ENCODE measurements at regions not wholly inside any gene's neighbourhood (a gene's known extent, or its start where the extent isn't known, plus 50 kb on each side); places are given as distances from the start of the nearest gene placed in this dataset.

GRCh38 chr9:129561594-129562281, 59.2 kb downstream of the C9orf50 start:
- no peak overlapping the region for H3K27ac ChIP-seq (ENCODE audit: low read depth, low read length)
- WGBS: 76% methylated on average over 28 of the region's 28 CpGs

GRCh38 chr9:129560881-129561306, 60.0 kb downstream of the C9orf50 start:
- Histone ChIP-seq H3K4me1 (ENCODE audit: insufficient read depth, low read length) (peaks cover 39% of the 10 kb centered on the region), H3K9me3 (ENCODE audit: insufficient read depth, low read depth, low read length) (no peaks in the 10 kb centered on the region), H3K4me3 (ENCODE audit: low read length) (no peak overlapping the region), H3K27me3 (ENCODE audit: insufficient read depth, low read length) (no peaks in the 10 kb centered on the region), H3K36me3 (ENCODE audit: insufficient read depth, low read length) (no peaks in the 10 kb centered on the region), H3K9ac (ENCODE audit: low read depth, low read length) (no peak overlapping the region), H3K27ac (ENCODE audit: low read depth, low read length) (no peak overlapping the region)
- WGBS: 88% methylated on average over 13 of the region's 13 CpGs

More at GRCh38 chr9:129561594-129562281, 59.2 kb downstream of the C9orf50 start:
- 0 out of 2 replicates have a peak overlapping the region, but pooled peaks have one; percentile 28 for H3K9ac ChIP-seq (ENCODE audit: low read depth, low read length)
- no peaks in the 10 kb centered on the region for H3K27me3 ChIP-seq (ENCODE audit: insufficient read depth, low read length)
- peaks cover 33% of the 10 kb centered on the region for H3K4me1 ChIP-seq (ENCODE audit: insufficient read depth, low read length)
- H3K9me3 ChIP-seq (ENCODE audit: insufficient read depth, low read depth, low read length): no peaks in the 10 kb centered on the region
- no peak overlapping the region for H3K4me3 ChIP-seq (ENCODE audit: low read length)
- no peaks in the 10 kb centered on the region for H3K36me3 ChIP-seq (ENCODE audit: insufficient read depth, low read length)

DNA sequence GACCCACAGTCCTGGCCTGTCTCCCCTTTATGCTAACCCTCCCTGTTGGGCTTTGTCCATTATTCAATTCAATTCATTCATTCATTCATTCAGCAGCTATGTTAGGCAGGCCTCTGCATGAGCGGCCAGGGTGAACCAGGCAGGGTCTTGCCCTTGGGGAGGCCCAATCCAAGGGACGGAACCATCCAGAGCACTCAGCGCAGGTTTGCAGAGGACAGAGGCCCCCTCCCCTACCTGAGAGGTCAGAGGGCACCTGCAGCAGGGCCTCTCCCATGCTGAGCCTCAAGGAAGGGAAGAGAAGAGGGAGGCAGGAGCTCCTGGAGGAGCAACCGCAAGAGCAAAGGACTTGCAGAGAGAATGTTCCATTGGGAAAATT, 61.4 kb downstream of the C9orf50 start:
- Histone ChIP-seq H3K9ac (ENCODE audit: low read depth, low read length) (no peak overlapping the region), H3K4me1 (ENCODE audit: insufficient read depth, low read length) (peaks cover 39% of the 10 kb centered on the region), H3K9me3 (ENCODE audit: insufficient read depth, low read depth, low read length) (no peaks in the 10 kb centered on the region), H3K36me3 (ENCODE audit: insufficient read depth, low read length) (no peaks in the 10 kb centered on the region), H3K4me3 (ENCODE audit: low read length) (no peak overlapping the region), H3K27me3 (ENCODE audit: insufficient read depth, low read length) (no peaks in the 10 kb centered on the region), H3K27ac (ENCODE audit: low read depth, low read length) (peak overlapping the region; percentile 82)
- 61% methylated on average over 4 of the region's 4 CpGs for WGBS

- peak overlapping the region; percentile 61 for H3K9ac ChIP-seq (ENCODE audit: low read depth, low read length)
- peak overlapping the region; percentile 88 for H3K27ac ChIP-seq (ENCODE audit: low read depth, low read length)
- H3K36me3 ChIP-seq (ENCODE audit: insufficient read depth, low read length): no peaks in the 10 kb centered on the region
- H3K4me3 ChIP-seq (ENCODE audit: low read length): peak overlapping the region; percentile 7; the same call in 1 of the 2 replicates
- 35% methylated on average over 19 of the region's 21 CpGs for WGBS
- H3K9me3 ChIP-seq (ENCODE audit: insufficient read depth, low read depth, low read length): no peaks in the 10 kb centered on the region
- H3K4me1 ChIP-seq (ENCODE audit: insufficient read depth, low read length): peaks cover 39% of the 10 kb centered on the region
- no peaks in the 10 kb centered on the region for H3K27me3 ChIP-seq (ENCODE audit: insufficient read depth, low read length)
Measured at GRCh38 chr9:129558551-129559505, 62.1 kb downstream of the C9orf50 start.

GRCh38 chr9:129558063-129558550, 62.8 kb downstream of the C9orf50 start:
- Histone ChIP-seq H3K9ac (ENCODE audit: low read depth, low read length) (peak overlapping the region; percentile 61), H3K36me3 (ENCODE audit: insufficient read depth, low read length) (no peaks in the 10 kb centered on the region), H3K4me1 (ENCODE audit: insufficient read depth, low read length) (peaks cover 39% of the 10 kb centered on the region), H3K27me3 (ENCODE audit: insufficient read depth, low read length) (no peaks in the 10 kb centered on the region), H3K4me3 (ENCODE audit: low read length) (peak overlapping the region; percentile 7; the same call in 1 of the 2 replicates), H3K27ac (ENCODE audit: low read depth, low read length) (peak overlapping the region; percentile 88), H3K9me3 (ENCODE audit: insufficient read depth, low read depth, low read length) (no peaks in the 10 kb centered on the region)
- 29% methylated on average over 16 of the region's 16 CpGs for WGBS

GRCh38 chr9:129557192-129558036, 63.5 kb downstream of the C9orf50 start:
- H3K9ac ChIP-seq (ENCODE audit: low read depth, low read length): peak overlapping the region; percentile 61
- 6% methylated on average over 24 of the region's 24 CpGs for WGBS
- H3K27ac ChIP-seq (ENCODE audit: low read depth, low read length): peak overlapping the region; percentile 88
- no peaks in the 10 kb centered on the region for H3K9me3 ChIP-seq (ENCODE audit: insufficient read depth, low read depth, low read length)
- H3K27me3 ChIP-seq (ENCODE audit: insufficient read depth, low read length): no peaks in the 10 kb centered on the region
- peaks cover 37% of the 10 kb centered on the region for H3K4me1 ChIP-seq (ENCODE audit: insufficient read depth, low read length)
- H3K4me3 ChIP-seq (ENCODE audit: low read length): peak overlapping the region; percentile 42
- H3K36me3 ChIP-seq (ENCODE audit: insufficient read depth, low read length): no peaks in the 10 kb centered on the region

- H3K9me3 ChIP-seq (ENCODE audit: insufficient read depth, low read depth, low read length): no peaks in the 10 kb centered on the region
- peak overlapping the region; percentile 42 for H3K4me3 ChIP-seq (ENCODE audit: low read length)
- peak overlapping the region; percentile 58 for H3K9ac ChIP-seq (ENCODE audit: low read depth, low read length)
- peak overlapping the region; percentile 88 for H3K27ac ChIP-seq (ENCODE audit: low read depth, low read length)
- H3K36me3 ChIP-seq (ENCODE audit: insufficient read depth, low read length): no peaks in the 10 kb centered on the region
- H3K4me1 ChIP-seq (ENCODE audit: insufficient read depth, low read length): peaks cover 29% of the 10 kb centered on the region
- 25% methylated on average over 10 of the region's 12 CpGs for WGBS
- no peaks in the 10 kb centered on the region for H3K27me3 ChIP-seq (ENCODE audit: insufficient read depth, low read length)
Measured at GRCh38 chr9:129556491-129557191, 64.3 kb downstream of the C9orf50 start.

DNA sequence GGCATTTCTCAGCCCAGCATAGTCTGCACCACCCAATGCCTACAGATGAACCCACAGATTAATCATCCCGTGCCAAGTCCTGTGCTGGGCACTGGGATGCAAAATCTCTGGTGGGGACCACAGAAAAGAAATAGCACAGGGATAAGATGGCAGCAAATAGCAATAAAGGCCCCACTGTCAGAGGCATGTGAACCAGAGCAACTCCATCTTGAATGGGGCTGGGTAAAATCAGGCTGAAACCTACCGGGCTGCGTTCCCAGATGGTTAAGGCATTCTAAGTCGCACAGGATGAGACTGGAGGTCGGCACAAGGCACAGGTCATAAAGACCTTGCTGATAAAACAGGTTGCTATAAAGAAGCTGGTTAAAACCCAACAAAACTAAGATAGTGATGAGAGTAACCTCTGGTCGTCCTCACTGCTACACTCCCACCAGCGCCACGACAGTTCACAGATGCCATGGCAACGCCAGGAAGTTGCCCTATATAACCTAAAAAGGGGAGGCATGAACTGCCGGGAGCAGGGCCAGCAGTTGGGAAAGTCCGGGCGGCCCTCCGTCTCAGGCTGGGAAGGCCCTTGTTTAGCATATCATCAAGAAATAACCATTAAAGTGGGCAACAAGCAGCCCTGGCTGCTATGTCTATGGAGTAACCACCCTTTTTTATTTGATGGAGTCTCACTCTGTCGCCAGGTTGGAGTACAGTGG, 65.2 kb downstream of the C9orf50 start:
- no peak overlapping the region for H3K4me3 ChIP-seq (ENCODE audit: low read length)
- H3K9me3 ChIP-seq (ENCODE audit: insufficient read depth, low read depth, low read length): no peaks in the 10 kb centered on the region
- H3K27ac ChIP-seq (ENCODE audit: low read depth, low read length): no peak overlapping the region
- peaks cover 30% of the 10 kb centered on the region for H3K4me1 ChIP-seq (ENCODE audit: insufficient read depth, low read length)
- H3K36me3 ChIP-seq (ENCODE audit: insufficient read depth, low read length): no peaks in the 10 kb centered on the region
- WGBS: 74% methylated on average over 14 of the region's 14 CpGs
- H3K27me3 ChIP-seq (ENCODE audit: insufficient read depth, low read length): peaks cover 7% of the 10 kb centered on the region
- H3K9ac ChIP-seq (ENCODE audit: low read depth, low read length): no peak overlapping the region

DNA sequence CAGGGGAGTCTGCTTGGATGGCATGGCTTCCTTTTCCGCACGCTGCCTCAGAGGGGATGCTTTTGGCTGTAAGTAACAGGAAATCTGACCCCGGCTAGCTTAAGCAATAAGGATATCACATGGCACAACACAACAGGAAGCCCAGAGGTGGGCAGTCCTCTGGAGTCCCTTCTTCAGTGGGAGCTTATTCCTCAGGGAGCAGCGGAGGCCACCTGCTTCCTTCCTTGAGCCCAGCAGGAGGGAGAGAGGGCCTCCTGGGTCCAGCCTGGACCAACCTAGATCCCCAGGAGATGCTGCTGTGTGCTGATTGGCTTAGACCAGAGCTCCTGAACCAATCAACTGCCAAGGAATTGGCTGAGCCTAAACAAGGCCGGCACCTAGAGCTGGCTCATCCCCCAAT, 66.3 kb downstream of the C9orf50 start:
- H3K36me3 ChIP-seq (ENCODE audit: insufficient read depth, low read length): no peaks in the 10 kb centered on the region
- H3K4me1 ChIP-seq (ENCODE audit: insufficient read depth, low read length): peaks cover 31% of the 10 kb centered on the region
- 82% methylated on average over 5 of the region's 5 CpGs for WGBS

DNA sequence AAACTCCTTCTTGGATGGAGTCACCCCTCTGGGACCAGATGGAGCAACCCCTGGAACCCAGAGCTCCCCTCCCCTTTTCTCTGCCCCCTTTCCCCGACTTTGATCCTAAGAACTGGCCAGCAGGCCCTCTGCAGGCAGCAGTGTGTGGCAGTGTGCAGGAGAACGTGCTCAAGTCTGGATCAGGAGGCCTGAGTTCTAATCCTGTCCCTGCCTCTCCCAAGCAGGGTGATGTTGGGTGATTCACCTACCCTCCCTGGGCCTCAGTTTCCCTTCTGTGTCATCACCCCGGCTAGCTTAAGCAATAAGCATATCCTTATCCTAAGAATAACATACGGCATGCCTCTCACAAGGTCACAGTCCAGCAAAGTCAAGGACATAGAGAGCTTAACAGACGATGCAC, 67.6 kb downstream of the C9orf50 start:
- Histone ChIP-seq H3K9me3 (ENCODE audit: insufficient read depth, low read depth, low read length) (no peaks in the 10 kb centered on the region), H3K9ac (ENCODE audit: low read depth, low read length) (no peak overlapping the region), H3K4me3 (ENCODE audit: low read length) (no peak overlapping the region), H3K4me1 (ENCODE audit: insufficient read depth, low read length) (peaks cover 19% of the 10 kb centered on the region), H3K36me3 (ENCODE audit: insufficient read depth, low read length) (no peaks in the 10 kb centered on the region), H3K27me3 (ENCODE audit: insufficient read depth, low read length) (peaks cover 22% of the 10 kb centered on the region), H3K27ac (ENCODE audit: low read depth, low read length) (no peak overlapping the region)
- WGBS: 88% methylated on average over 5 of the region's 5 CpGs

More for the DNA sequence above, 66.3 kb downstream of the C9orf50 start:
- no peak overlapping the region for H3K9ac ChIP-seq (ENCODE audit: low read depth, low read length)
- no peak overlapping the region for H3K4me3 ChIP-seq (ENCODE audit: low read length)
- no peaks in the 10 kb centered on the region for H3K9me3 ChIP-seq (ENCODE audit: insufficient read depth, low read depth, low read length)
- H3K27me3 ChIP-seq (ENCODE audit: insufficient read depth, low read length): peaks cover 16% of the 10 kb centered on the region
- no peak overlapping the region for H3K27ac ChIP-seq (ENCODE audit: low read depth, low read length)
